Activated T-cell treated with anti-CD3 and anti-CD28 coated beads, Interleukin-2, amount 50 U/mL, for 48 hours (primary cell): ENCODE measurements at regions not wholly inside any gene's neighbourhood (a gene's known extent, or its start where the extent isn't known, plus 50 kb on each side); places are given as distances from the start of the nearest gene placed in this dataset.
"Not testable (repeated sequence)": the region's sequence is repeated elsewhere in the genome, so short reads cannot be mapped to it uniquely, and the experiment has no call there.

ENCODE experiments used
- DNase-seq, 2 experiments: peaks; one replicate each; pipeline ENCODE4 v3.0.0-alpha.2; 2020

DNA sequence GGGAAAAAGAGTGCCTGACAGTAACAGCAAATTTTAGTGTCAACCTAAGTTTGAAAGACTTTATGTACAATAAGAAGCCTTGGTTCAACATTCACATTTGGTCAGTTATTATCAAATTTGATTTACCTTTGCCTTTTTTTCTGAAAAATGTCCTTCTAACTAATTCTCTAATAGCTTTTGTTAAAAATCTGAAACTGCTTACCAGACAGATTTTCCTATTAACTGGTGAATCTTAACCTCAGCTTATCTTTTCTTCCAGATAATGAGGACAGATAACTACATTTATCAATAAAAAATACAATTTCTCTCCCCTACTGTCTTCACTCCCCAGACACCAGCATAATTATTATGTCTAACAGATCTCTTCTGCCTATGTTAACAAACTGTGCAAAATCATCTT, 988.5 kb downstream of the CDH18 start:
- no peak for DNase-seq

DNA sequence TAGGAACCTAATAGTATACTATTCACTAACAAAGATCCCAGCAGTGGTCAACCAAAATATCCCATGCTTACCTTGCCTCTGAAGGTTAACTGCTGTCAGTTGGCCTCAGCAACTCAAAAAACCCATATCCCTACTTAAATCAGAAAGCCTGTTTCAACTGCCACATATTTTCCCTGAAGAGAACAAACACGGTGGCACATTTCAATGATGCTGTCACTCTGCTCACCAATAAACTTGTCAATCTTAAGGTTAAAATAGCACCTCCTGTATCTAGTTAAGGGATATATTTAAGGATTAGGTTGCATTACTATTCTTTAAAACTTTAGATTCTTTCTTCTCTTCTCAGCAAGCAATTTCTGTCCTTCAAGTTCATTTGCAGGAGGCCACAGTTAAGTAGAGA, 986.9 kb downstream of the CDH18 start:
- DNase-seq, result no peak

DNA sequence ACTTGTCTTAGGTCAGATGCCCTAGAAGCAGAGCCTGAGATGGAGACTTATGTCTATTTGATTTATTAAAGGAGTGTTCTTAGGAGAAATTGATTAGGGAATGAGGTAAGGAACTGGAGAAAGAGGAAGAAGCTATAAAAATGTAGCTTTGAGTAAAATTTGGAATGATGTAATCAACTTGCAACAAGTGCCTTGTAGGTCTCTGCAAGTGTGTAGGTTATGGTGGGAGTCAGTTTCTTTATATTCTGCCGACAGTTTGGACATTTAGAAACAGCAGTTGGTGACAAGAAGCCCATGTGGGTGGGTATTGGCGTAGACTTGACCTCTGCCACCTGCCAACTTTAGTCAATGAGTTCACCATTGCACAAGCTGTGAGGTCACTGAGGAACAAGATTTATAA, 986.5 kb downstream of the CDH18 start:
- DNase-seq, result no peak

DNA sequence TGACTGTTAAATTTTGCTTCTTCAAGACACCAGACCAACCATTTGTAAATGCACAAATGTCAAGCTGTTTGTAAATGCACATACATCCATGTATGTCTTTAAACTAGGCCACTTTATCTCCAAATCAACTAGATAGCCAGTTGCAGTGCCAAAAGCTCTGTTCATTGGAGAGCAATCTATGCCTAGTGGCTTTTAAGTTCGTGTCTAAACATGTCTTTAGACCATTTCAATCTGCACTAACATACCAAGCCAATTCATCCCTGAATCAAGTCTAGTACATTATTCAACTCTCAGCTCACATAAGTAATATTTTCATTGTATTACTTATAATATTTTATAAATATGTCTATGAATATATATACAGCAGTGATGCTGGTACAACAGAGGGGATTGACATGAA, 985.9 kb downstream of the CDH18 start:
- DNase-seq, result no peak

DNA sequence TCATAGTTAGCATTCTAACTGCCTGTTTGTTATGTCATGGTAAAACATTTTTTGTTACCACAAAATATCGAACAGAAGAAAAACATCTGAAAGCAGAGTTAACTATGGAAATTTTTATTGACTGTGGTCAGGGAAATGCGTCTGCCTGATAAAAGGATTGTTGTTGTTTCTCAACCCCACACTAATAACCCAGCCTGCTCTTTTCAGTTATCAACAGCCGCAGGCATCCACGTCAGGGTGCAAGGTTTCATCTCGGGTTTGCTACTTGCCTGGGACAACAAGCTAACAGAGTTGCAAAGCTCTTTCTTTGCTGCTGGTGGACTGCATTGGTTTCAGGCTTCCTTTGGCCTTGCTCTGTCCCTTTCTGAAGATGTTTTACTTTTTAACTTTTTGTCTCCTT, 969.2 kb downstream of the CDH18 start:
- DNase-seq, result no peak

DNA sequence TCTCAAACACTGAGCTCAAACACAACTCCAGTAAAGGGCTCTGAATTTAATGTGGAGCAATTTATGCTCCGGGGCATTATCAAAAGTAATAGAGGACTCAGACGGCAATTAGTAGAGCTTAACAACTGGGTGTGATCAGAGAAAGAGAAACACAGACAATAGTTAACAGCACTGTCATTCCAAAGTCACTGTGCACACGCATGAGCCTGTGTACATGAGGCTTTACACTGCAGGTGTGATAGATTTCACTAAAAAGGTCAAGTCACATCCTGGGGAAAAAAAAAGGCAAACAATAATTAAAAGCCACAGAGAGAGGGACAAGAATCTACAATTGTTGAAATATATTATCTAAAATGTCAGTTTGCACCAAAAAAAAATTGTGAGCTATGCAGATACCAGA, 956.5 kb downstream of the CDH18 start:
- DNase-seq, result no peak

DNA sequence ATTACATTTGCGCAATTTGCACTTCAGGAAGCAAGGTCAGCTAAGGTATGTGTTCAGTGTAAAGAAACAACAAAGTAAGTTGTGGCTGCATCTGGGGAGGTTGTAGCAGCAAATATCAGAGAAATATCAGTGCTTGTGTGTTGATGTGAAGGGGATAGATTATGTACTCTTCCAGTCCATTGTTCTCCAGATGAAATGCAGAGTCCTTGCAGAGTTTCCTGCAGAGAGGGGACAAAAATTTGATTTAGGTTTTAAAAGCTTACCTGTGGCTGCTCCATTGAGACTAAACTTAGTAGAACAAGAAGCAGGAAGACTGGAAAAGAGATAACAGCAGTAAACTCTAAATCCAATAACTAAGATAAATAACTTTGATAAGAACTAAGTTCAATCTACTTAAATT, 952.2 kb downstream of the CDH18 start:
- DNase-seq, result no peak

DNA sequence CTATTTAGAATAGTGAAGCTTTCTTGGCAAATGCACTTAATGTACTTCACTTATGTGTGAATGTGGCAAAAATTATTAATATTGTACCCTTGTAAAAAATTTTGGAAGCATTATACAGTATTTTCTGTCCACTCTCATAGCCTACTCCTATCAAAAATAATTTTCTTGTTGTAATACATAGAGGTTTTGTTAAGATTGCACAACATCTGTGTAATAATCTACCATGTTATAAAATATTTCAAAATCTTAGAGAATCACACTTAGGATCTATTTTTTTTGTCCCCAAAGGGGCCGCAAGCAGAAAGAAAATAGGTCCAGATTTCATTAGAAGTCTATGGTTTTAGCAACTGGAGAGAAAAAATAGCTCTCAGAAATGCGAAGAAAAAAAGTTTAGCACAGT, 945.9 kb downstream of the CDH18 start:
- DNase-seq, result no peak

DNA sequence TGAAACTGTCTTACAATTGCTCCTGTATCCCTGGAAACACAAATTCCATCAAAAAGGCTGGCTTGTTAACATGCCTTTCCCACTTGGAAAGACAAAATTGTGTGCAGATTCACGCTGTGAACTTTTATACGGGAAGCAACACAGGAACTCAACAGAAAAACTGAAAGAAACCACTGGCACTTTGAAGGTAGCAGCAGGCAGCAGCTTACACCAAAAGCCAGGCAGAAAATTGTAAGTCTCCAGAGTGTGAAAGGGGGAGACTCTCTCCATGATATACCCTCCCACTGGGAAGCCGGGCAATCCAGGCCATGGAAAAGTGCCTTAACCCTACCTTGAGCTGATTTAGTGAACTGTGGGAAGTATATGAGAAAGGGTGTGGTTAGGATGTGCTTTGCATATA, 943.7 kb downstream of the CDH18 start:
- DNase-seq, result no peak

DNA sequence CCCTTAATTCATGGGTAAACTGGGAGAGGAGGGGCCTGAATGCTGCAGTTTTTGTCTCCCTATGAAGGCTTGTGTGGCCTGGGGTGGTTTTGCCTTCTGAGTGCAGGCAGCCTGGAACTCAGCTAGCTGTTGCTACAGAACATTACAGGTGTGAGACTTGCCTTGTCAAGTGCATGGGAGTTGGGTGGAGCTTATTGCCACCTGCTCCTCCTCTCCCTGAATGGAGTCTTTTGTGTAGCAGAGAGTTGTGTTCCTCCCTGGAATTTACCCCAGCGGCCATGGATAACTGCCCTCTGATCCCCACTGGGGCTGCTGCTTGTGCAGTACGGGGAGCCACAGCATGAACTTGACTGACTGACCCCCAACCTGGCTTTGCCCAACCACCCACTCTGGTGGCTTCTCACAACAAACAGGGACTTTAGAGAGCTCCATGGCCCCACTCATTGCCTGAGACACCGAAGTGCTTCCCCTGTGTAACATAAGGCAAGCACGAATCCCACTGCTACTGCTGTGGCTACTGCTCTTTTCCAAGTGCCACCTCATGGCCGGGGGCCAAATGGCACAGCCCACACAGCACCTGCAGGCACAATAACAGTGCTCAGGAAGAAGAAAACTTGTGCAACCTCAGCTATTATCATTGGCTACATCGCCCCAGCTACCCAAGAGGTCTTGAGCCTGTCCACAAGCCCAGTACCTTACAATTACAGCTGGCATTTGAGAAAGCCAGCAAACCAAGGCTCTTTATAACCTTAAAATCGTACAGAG, 942.9 kb downstream of the CDH18 start:
- DNase-seq, result no peak

DNA sequence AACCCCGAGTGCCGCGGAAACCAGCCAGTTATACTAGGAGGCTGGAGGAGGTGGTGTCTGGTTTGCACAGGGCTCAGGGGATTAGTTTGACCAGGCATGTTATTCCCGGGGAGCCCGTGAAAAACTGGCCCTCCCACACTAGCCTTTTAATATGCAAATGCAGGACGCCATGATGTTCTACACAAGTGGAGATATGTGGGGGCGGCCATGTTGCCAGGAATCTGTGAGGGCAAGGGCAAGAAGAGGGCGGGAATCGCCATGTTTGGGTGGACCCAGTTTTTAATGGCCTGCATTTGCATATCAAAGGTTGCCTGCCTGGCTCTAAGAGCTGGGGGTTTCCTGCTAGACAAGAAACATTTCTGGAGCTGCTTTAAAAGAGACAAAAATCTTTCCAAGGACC, 940.7 kb downstream of the CDH18 start:
- DNase-seq, result no peak

DNA sequence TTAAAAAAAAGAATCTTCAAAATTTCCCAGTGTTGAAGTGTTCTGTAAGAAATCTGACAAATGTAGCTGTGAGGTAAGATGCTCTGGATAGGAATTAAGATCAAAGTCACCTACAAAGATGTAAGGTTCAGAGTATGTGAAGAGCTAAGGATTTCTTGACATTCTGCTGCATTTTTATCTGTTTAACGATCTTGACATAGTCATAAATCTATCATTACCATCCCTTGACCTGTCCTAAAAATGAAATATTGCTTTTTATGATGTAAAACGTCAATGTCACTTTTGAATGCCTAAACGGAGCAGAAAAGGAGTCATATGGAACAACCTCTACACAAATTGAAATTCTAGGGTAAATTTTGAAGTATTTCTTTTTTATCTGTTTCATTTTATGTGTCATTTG, 939.3 kb downstream of the CDH18 start:
- DNase-seq, result no peak

DNA sequence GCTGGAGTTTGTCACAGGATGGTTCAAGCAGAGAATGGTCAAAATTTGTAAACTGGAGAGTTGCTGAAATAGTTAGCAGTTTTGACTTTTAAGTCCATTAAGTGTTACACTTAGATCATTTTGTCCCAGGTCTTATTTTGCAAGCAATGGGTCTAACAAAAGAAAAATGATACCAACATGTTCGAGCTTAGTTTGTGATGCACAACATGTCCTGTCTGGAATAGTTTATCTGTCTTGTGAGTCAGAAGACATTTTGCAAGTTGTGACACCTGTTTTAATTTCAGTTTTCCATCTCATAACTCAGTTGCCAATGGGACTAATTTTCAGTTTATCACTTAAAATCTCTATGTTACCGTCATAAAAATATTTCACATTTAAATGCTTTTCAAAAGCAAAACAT, 929.8 kb downstream of the CDH18 start:
- DNase-seq, result no peak

DNA sequence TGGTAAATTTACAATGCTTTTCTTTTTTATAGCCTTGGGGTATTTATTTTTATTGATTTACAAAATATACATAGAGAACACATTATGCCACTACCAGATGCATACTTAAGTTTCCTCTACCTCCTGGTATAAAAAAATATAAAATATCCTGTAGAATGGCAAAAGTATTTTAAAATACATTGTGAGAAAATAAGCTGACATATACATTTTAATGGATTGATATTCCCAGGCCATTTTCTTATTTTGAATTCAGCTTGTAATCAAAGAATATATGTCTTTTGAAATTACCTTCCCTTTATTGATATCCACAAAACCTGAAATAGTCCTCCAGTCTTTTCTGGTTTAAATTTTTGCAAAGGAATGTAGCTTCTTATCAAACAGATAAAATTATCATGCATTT, 923.9 kb downstream of the CDH18 start:
- no peak for DNase-seq

DNA sequence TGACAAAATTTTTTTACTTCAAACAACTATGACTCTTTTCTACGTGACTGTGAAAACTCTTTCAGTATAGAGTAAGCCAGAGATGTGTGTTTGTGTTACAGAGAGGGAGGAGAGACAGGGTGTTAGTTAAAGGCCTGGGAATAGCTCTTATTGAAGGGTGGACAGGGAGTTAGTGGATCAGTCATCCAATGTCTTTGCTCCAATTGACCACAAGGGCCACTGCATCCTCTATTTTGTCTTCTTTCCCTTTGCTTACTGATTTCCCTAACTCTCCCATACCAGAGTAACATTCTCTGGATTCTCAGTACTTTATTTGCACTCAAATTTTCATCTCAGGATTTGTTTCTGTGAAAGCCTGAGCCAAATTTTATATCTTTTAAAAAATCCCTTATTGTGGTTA, 920.3 kb downstream of the CDH18 start:
- no peak for DNase-seq

DNA sequence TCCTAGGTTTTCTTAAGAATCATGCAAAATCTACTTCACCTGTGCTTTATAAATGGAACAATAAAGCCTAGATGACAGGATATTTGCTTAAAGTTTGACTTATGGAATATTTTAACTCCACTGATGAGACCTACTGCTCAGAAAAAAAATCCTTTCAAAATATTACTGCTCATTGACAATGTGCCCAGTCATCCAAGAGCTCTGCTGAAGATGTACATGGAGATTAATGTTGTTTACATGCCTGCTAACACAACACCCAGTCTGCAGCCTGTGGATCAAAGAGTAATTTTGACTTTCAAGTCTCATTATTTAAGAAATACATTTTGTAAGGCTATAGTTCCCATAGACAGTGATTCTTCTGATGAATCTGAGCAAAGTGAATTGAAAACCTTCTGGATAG, 889.6 kb downstream of the CDH18 start:
- DNase-seq, result no peak

DNA sequence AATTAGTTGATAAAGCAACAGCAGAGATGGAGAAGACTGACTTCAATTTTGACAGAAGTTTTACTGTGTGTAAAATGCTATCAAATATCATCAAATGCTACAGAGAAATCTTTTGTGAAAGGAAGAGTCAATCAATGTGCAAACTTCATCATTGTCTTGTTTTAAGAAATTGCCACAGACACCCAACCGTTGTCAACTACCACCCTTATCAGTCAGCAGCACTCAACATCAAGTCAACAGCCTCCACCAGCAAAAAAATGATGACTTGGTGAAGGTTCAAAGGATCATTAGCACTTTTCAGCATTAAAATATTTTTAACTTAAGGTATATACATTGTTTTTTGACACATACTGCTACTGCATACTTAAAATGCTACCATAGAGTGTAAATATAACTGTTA, 888.8 kb downstream of the CDH18 start:
- DNase-seq, result no peak

DNA sequence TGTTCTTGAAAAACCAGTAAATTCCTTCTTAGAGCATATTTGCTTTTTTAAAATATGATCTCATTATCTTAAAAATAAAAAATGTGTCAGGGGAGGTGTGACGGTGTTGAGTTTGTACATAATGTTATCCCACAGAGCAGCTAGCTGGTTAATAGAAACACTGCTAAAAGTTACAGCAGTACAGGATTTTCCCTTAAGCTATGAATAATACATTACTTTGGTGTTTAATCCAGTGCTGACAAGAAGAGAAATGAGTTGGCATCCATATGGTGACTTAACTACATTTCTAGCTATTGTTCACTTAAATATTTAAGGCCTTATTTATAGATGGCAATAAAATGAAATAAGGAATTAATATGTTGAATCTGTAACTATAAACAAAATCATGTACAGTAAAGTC, 883.1 kb downstream of the CDH18 start:
- DNase-seq, result no peak

DNA sequence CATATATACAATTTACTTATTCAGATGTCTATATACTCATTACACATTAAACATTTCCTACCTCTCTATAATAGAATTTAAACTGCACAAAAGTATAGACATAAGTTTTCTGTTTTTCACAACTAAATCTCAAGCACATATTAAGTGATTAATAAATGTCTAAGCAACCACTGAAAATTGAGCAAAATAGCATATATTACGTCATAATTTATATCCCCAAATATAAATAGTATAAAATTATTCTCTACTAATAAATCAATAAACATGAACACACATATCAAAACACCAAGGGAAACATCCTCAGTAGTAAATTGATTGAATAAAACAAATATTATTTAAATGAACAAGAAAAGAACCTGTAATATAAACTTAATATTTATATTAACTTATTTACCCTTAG, 865.1 kb downstream of the CDH18 start:
- DNase-seq, result no peak

DNA sequence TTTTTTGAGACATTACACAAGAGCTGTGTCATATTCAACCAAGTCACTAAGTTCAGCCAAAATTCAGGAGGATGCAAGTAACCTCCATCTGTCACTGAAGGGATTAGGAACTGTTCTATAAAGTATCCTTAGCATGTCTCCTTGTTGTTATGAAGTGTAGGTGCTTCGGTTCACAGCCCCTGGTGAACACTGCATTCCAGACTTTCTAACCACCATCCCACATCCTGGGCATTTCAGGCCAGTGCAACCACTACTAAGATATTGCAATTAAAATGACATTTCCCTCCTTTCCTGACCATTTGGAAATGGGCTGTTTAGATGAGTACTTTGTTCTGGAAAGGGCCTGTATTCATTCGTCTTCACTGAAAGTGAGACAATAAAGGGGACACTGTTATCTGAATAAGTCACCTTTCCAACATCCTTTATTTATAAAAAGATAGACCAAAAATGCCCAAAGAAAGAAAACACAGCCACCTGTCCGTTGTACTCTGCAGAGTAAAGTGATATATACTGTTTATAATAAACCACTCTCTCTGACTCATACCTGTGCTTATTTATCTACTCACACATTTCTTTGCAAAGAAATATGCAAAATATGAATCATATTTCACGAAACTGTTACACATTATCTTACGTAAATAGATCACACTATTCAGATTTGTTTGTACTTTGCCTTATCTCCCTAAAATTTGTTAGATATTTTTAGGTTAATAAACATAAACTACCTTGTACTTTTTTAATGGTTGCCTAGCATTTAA, 861.9 kb downstream of the CDH18 start:
- no peak for DNase-seq

DNA sequence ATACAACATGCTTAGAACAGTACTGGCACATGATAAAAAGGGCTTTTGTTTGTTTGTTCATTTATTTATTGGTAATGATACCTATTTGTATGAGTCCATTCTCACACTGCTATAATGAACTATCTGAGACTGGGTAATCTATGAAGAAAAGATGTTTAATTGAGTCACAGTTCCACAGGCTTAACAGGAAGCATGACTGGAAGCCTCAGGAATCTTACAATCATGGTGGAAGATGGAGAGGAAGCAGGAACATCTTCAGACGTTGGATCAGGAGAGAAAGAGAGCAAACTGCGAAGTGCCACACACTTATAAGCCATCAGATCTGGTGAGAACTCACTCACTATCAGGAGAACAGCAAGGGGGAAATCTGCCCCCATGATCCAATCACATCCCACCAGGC, 847.7 kb downstream of the CDH18 start:
- no peak for DNase-seq

DNA sequence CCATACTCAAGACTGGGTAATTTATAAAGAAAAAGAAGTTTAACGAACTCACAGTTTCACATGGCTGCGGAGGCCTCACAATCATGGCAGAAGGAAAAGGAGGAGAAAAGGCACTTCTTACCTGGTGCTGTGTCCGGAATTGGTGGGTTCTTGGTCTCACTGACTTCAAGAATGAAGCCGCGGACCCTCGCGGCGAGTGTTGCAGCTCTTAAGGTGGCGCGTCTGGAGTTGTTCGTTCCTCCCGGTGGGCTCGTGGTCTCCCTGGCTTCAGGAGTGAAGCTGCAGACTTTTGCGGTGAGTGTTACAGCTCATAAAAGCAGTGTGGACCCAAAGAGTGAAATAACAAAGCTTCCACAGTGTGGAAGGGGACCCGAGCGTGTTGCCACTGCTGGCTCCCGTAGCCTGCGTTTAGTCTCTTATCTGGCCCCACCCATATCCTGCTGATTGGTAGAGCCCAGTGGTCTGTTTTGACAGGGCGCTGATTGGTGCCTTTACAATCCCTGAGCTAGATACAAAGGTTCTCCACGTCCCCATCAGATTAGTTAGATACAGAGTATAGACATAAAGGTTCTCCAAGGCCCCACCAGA, 846.0 kb downstream of the CDH18 start:
- DNase-seq, result not testable (repeated sequence)

DNA sequence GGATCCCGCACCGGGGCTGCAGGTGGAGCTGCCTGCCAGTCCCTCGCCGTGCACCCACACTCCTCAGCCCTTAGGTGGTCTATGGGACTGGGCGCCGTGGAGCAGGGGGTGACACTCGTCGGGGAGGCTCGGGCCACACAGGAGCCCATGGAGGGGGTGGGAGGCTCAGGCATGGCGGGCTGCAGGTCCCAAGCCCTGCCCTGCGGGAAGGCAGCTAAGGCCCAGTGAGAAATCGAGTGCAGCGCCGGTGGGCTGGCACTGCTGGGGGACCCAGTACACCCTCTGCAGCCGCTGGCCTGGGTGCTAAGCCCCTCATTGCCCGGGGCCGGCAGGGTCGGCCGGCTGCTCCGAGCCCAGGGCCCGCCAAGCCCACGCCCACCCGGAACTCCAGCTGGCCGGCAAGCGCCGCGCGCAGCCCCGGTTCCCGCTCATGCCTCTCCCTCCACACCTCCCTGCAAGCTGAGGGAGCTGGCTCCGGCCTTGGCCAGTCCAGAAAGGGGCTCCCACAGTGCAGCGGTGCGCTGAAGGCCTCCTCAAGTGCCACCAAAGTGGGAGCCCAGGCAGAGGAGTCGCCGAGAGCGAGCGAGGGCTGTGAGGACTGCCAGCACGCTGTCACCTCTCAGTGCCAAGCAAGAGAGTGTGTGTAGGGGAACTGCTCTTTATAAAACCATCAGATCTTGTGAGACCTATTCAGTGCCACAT, 845.1 kb downstream of the CDH18 start:
- DNase-seq, result not testable (repeated sequence)

DNA sequence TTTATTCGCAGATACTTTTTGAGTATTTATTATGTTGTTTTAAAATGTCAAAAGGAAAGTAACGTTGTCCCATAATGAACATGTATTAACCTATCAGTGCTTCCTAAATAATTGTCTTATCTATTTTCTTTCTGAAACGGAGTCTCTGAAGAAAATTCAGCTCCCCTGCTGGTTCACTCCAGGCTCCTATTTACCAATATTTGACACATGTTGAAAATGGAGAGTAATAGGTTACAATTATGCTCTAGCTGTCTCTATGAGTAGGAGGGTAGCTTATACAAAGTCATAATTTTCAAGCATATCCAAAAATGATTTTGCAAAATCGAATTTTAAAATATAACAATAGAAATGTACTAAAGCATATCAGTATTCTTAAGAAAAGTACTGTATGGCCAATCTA, 844.1 kb downstream of the CDH18 start:
- no peak for DNase-seq
